Fibroblast of villous mesenchyme (primary cell): ENCODE measurements at regions not wholly inside any gene's neighbourhood (a gene's known extent, or its start where the extent isn't known, plus 50 kb on each side); places are given as distances from the start of the nearest gene placed in this dataset.

Experiments
- DNase-seq: peaks from one replicate; pipeline ENCODE4 v3.0.0-alpha.2; 2010; ENCODE audit warnings: low read depth
- H3K4me3 ChIP-seq: 2 replicates; pipeline ENCODE4 v1.5.1; 2011; ENCODE audit warnings: low read depth, mild to moderate bottlenecking, low read length
- TF ChIP-seq, protein P1 (sequence below): IDR thresholded peaks from 2 replicates; pipeline ENCODE4 v1.5.1; 2012; ENCODE audit warnings: low read depth, mild to moderate bottlenecking, low read length; ENCODE audit not compliant: insufficient read depth

GRCh38 chr11:87739261-87739660 lies 436.0 kb downstream of the RAB38 start:
- TF ChIP-seq, protein P1, sequence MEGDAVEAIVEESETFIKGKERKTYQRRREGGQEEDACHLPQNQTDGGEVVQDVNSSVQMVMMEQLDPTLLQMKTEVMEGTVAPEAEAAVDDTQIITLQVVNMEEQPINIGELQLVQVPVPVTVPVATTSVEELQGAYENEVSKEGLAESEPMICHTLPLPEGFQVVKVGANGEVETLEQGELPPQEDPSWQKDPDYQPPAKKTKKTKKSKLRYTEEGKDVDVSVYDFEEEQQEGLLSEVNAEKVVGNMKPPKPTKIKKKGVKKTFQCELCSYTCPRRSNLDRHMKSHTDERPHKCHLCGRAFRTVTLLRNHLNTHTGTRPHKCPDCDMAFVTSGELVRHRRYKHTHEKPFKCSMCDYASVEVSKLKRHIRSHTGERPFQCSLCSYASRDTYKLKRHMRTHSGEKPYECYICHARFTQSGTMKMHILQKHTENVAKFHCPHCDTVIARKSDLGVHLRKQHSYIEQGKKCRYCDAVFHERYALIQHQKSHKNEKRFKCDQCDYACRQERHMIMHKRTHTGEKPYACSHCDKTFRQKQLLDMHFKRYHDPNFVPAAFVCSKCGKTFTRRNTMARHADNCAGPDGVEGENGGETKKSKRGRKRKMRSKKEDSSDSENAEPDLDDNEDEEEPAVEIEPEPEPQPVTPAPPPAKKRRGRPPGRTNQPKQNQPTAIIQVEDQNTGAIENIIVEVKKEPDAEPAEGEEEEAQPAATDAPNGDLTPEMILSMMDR: no peak
- no peak overlapping the region for H3K4me3 ChIP-seq
- no peak for DNase-seq

DNA sequence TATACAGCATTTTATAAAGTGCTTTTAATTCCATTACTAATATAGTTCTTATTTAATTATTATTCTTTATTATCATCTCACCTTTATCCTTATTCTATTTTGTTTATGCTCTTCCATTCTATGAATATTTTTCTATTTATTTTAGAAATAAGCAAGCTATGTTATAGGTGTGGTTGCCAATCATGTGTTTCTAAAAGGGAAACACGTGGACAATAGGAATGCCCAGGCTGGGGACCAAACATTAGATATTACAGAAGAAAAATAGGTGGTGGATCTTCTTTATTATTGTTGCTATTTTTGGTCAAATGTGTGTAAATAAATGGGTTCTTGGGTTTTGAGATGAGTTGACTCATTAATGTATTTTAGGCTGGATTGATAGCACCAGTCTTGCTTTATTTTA lies 438.3 kb downstream of the RAB38 start:
- DNase-seq: no peak
- no peak overlapping the region for H3K4me3 ChIP-seq
- TF ChIP-seq, protein P1: no peak

DNA sequence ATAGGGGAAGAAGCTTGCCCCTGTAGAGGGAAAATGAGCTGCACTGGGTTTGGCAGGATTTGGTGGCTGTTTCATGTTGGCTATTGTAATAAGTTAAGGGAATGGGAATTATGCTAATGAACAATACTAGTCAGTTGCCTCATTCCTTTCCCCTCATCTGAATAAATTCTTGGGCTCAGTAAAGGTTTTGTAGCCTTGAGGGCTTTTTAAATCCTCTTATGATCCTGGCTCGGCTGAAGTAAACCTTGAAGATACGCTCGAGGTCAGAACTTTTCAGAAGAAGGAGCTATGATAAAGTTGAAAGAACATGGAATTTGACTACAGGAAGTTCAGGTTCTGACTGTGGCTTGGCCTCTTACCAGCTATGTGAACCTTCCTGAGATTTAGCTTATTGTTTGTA lies 448.7 kb downstream of the RAB38 start:
- no peak for DNase-seq
- no peak overlapping the region for H3K4me3 ChIP-seq
- TF ChIP-seq, protein P1: no peak

DNA sequence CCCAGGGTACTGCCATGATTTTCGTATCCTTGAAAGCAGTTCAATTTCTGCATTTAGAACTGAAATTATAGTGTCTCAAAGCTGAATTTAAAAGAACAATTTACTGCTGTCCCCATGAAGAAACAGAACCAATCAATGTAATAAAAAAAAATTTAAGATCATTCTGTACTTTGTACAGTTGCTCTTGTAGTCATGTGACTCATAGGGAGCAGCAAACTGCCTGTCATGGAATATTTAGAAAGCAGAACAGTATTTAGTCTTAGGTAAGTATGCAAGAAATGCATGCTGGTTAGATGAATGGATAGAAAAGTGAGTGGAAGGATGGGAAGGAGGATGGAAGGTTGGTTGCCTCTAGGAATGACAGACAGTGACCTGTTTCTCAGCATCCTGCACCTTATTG lies 450.9 kb downstream of the RAB38 start:
- H3K4me3 ChIP-seq: no peak overlapping the region
- TF ChIP-seq, protein P1: no peak
- DNase-seq: no peak

- TF ChIP-seq, protein P1: peak; percentile 57
- DNase-seq: peak; percentile 9
- no peak overlapping the region for H3K4me3 ChIP-seq
Observed at GRCh38 chr11:87722756-87723565, 452.3 kb downstream of the RAB38 start.

- no peak for DNase-seq
- H3K4me3 ChIP-seq: no peak overlapping the region
- TF ChIP-seq, protein P1: no peak
Observed at GRCh38 chr11:87719326-87720073, 455.7 kb downstream of the RAB38 start.
